ENCODE measurements at regions not wholly inside any gene's neighbourhood (a gene's known extent, or its start where the extent isn't known, plus 50 kb on each side); places are given as distances from the start of the nearest gene placed in this dataset.

DNA sequence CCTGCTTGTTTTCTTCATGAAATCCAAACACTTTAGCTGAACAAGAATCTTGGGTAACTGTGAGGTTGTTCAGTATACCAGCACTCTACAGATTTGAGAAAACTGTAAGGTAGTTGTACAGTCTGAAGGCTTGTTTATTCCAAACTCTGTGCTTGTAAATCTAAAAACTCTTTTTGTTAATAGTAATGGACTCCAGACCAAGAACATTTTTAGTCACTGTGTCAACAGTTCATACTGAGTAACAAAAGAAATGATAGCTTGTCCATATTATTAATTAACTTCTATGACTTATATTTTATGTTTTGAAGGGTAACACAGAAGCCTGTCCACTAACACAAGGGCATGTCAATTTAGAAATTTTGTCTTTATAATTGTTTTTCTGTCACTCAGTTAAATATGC is 72.2 kb upstream of the KYNU start:
- TF ChIP-seq, protein P1, sequence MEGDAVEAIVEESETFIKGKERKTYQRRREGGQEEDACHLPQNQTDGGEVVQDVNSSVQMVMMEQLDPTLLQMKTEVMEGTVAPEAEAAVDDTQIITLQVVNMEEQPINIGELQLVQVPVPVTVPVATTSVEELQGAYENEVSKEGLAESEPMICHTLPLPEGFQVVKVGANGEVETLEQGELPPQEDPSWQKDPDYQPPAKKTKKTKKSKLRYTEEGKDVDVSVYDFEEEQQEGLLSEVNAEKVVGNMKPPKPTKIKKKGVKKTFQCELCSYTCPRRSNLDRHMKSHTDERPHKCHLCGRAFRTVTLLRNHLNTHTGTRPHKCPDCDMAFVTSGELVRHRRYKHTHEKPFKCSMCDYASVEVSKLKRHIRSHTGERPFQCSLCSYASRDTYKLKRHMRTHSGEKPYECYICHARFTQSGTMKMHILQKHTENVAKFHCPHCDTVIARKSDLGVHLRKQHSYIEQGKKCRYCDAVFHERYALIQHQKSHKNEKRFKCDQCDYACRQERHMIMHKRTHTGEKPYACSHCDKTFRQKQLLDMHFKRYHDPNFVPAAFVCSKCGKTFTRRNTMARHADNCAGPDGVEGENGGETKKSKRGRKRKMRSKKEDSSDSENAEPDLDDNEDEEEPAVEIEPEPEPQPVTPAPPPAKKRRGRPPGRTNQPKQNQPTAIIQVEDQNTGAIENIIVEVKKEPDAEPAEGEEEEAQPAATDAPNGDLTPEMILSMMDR (conservative IDR thresholded peaks at IDR 0.05; ENCODE audit: low read length): no peak
- no peak for TF ChIP-seq EZH2phosphoT487 (IDR thresholded peaks at IDR 0.05; ENCODE audit: borderline replicate concordance)

Data from Loucy (cell line).